ENCODE measurements at regions not wholly inside any gene's neighbourhood (a gene's known extent, or its start where the extent isn't known, plus 50 kb on each side); places are given as distances from the start of the nearest gene placed in this dataset.
"Not testable (repeated sequence)": the region's sequence is repeated elsewhere in the genome, so short reads cannot be mapped to it uniquely, and the experiment has no call there.

DNA sequence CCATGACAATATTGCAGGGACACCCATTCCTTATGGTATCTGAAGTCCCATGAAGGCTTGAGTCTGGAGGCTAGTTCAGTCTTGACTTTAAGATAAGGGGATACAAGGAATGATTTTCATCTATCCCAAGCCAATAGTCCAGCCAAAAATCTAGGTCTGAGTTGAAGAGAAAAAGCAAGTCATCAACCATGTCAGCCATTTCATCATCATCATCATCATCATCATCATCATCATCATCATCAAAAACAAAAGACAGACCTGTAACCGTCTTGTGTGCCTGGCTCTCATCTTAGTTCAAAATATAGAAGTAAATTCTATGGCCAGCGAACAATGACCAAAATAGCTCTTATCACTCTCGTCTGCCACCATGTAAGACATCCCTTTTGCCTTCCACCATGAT is 59.5 kb upstream of the FAM90A26 start:
- in situ Hi-C loops (cut with MboI; ENCODE audit: low sequenced_read_pairs) = not testable (repeated sequence)

DNA sequence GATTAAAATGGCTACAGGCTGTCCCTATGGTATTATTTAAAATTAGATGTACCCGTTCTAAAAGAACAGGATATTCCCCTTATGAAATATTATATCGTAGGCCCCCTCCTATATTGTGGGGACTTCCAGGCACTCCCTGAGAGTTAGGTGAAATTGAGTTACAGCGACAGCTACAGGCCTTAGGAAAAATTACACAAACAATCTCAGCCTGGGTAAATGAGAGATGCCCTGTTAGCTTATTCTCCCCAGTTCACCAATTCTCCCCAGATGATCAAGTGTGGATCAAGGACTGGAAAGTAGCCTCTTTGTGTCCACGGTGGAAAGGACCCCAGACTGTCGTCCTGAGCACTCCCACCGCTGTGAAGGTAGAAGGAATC is 67.1 kb upstream of the FAM90A26 start:
- in situ Hi-C loops (cut with MboI; ENCODE audit: low sequenced_read_pairs) = not testable (repeated sequence)

DNA sequence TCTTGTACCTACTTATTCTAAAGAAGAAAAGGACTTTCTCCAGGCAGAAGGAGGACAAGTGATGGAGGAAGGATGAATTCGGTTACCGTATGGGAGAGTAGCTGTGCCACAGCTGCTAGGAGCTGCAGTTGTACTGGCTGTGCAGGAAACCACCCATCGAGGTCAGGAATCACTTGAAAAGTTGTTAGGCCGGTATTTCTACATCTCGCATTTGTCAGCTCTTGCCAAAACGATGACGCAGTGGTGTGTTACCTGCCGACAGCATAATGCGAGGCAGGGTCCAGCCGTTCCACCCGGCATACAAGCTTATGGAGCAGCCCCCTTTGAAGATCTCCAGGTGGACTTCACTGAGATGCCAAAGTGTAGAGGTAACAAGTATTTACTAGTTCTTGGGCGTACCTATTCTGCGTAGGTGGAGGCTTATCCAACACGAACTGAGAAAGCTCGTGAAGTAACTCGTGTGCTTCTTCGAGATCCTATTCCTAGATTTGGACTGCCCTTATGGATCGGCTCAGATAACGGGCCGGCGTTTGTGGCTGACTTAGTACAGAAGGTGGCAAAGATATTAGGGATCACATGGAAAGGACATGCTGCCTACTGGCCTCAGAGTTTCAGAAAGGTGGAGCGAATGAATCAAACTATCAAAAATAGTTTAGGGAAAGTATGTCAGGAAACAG is 67.6 kb upstream of the FAM90A26 start:
- in situ Hi-C loops (cut with MboI; ENCODE audit: low sequenced_read_pairs) = not testable (repeated sequence)

DNA sequence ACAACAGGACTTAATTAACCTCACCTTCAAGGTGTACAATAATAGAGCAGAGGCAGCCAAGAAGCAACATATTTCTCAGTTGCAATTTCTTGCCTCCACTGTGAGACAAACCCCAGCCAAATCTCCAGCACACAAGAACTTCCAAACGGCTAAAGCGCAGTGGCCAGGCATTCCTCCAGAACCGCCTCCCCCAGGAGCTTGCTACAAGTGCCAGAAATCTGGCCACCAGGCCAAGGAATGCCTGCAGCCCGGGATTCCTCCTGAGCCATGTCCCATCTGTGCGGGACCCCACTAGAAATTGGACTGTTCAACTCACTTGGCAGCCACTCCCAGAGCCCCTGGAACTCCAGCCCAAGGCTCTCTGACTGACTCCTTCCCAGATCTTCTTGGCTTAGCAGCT is 73.9 kb upstream of the FAM90A26 start:
- in situ Hi-C loops (cut with MboI; ENCODE audit: low sequenced_read_pairs) = not testable (repeated sequence)

DNA sequence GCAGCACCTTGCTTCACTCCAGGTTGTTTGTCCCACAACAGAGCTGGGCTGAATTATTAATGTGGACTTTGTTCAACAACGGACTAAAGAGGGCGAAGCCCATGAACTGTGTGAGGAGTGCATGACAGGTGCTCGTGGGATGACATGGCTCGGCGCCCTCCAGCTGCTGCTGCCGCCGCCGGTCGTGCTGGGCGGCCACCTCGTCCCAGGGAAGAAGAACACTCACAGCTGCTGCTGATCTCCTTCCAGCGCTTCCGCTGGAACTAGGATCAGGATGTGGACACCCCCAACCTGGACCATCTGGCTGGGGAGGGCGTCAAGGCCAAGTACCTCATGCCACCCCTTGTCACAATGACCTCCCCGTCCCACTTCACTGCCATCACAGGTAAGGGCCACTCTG is 91.4 kb upstream of the FAM90A26 start:
- in situ Hi-C loops (cut with MboI; ENCODE audit: low sequenced_read_pairs) = not testable (repeated sequence)

DNA sequence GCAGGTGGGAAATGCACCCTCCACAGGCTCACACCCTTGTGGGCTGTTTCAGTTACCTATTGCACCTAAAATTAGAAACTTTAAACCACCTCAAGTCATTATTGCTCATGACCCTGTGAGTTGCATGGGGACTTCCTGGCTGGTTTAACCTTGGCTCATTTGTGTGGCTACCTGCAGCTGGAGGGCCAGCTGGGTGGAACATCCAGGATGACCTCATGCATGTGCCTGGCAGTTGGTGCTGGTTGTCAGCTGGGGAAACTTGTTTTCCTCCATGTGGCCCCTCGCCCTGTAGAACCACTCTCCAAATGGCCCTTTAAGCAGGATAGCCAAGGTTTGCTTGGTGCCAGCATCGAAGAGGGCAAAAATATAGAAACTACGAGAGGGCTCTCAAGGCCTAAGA is 93.2 kb upstream of the FAM90A26 start:
- in situ Hi-C loops (cut with MboI; ENCODE audit: low sequenced_read_pairs) = not testable (repeated sequence)

DNA sequence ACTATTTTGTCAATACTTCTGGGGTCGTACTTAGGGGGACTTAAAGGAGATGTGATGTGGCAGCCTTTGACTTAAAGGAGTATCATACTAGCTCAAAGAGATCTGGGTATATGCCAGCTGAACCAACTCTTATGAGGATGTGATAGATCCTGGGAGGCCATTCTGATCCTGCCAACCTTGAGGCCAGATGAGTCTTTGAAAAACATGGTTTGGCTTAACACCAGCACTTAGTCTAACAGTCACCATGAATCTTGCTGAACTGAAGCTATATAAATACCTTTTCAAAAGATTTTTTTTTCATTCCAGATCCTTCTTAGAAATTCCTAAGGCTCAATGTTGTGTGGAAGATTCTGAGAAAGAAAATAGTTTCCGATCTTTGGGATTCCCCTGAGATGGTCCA is 93.7 kb upstream of the FAM90A26 start:
- in situ Hi-C loops (cut with MboI; ENCODE audit: low sequenced_read_pairs) = not testable (repeated sequence)

DNA sequence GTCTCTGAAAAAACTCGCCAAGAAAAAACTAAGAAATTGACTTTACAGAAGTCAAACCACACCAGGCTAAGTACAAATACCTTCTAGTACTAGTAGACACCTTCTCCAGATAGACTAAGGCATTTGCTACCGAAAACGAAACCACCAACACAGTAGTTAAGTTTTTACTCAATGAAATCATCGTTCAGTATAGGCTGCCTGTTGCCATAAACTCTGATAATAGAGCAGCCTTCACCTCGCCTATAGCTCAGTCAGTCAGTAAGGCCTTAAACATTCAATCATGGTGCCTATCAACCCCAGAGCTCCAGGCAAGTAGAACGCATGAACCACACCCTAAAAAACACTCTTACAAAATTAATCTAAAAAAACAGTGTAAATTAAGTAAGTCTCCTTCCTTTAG is 96.8 kb upstream of the FAM90A26 start:
- in situ Hi-C loops (cut with MboI; ENCODE audit: low sequenced_read_pairs) = not testable (repeated sequence)

DNA sequence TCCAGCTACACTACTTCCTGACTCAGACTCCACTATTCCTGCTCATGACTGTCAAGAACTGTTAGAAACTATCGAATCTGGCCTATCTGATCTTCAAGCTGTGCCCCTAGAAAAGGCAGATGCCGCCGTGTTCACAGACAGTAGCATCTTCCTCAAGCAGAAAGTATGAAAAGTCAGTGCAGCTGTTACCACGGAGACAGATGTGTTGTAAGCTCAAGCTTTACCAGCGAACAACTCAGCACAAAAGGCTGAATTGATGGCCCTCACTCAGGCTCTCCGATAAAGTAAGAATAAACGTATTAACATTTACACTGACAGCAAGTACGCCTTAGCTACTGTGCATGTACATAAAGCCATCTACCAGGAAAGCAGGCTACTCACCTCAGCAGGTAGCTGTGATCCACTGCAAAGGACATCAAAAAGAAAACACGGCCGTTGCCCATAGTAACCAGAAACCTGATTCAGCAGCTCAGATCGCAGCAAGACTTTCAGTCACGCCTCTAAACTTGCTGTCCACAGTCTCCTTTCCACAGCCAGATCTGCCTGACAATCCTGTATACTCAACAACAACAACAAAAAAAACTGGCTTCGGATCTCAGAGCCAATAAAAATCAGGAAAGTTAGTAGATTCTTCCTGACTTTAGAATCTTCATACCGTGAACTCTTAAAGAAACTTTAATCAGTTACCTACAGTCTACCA is 97.5 kb upstream of the FAM90A26 start:
- in situ Hi-C loops (cut with MboI; ENCODE audit: low sequenced_read_pairs) = not testable (repeated sequence)

- in situ Hi-C loops (cut with MboI; ENCODE audit: low sequenced_read_pairs) = not testable (repeated sequence)
Measured at GRCh38 chr4:9067923-9068322, 102.3 kb upstream of the FAM90A26 start.

GRCh38 chr4:9063612-9064011 is 106.6 kb upstream of the FAM90A26 start:
- in situ Hi-C loops (cut with MboI; ENCODE audit: low sequenced_read_pairs) = not testable (repeated sequence)

- in situ Hi-C loops (cut with MboI; ENCODE audit: low sequenced_read_pairs) = not testable (repeated sequence)
Measured at GRCh38 chr4:9024866-9025265, 145.3 kb upstream of the FAM90A26 start.

DNA sequence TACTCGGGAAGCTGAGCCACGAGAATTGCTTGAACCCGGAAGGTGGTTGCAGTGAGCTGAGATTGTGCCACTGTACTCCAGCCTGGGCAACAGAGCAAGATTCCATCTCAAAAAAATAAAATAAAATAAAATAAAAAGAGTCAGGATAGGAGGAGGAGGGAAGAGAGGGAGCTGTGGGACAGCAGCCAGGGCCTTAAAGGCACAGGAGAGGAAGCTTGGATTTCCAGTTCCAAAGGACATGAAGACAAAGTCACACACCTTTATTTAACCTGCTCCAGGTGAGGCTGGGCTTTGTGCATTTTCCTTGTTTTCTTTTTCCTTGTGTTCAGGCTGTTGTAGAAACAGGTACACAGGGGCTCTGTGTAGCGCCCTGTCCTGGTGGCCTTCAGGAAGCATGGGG is 138.2 kb upstream of the HMX1 start:
- in situ Hi-C loops (cut with MboI; ENCODE audit: low sequenced_read_pairs) = not testable (repeated sequence)

DNA sequence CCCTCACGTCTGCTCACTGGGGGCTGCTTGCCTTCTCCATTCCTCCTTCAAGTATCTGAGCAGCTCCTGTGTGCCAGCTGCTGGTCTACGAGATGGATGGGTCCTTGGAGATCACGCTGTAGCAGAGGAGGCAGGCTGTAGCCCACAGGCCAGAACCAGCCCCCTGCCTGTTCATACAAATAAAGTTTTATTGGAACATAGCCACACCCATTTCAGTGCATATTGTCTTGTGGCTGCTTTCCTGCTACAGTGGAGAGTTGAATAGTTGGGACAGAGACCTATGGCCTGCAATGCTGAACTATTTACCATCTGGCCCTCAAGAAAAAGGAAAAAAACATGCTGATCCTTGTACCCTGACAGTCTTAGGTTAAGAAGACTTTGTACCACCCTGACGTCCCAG is 136.8 kb upstream of the HMX1 start:
- in situ Hi-C loops (cut with MboI; ENCODE audit: low sequenced_read_pairs) = not testable (repeated sequence)

DNA sequence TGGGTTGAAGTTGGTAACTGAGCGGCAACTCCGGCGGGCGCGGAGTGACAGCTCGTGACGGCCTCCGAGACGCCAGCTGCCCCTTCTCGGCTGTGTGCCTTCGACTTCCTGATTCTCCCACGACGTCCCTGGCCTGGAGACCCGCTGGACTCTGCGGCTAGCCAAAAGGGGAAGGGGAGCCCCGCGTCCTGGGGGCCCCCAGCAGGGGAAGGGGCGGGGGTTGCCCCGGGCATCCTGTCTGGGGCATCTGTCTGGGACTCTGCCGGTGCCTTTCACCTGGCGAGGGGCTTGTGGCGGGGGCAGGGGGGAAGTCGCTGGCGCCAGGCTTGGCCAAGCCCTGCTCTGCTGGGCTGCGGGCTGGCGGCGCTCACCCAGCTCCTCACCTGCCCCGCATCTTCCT is 129.5 kb upstream of the HMX1 start:
- in situ Hi-C loops (cut with MboI; ENCODE audit: low sequenced_read_pairs) = not testable (repeated sequence)

DNA sequence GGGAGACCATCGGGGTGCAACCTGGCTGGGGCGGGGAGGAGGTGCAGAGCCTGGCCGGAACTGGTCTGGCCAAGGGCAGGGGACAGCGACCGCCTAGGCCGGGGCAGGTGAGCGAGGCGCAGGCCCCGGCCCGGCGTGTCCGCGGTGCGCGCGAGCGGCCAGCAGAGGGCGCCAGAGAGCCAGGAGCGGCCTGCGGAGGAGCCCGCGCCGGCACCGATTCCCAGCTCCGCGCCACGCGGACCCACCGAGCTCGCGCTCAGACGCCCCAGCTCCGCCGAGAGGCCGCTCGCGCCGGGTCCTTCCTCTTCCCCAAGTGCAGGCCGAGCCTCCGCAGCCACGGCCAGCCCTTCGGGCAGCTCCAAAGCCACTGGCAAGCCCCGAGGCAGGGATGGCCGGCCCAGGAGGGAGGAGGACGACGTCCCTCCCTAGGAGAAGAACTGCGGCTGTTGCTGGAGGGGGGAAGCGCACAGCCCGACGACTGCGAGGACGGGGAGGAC is 128.9 kb upstream of the HMX1 start:
- in situ Hi-C loops (cut with MboI; ENCODE audit: low sequenced_read_pairs) = not testable (repeated sequence)

- in situ Hi-C loops (cut with MboI; ENCODE audit: low sequenced_read_pairs) = not testable (repeated sequence)
Measured at GRCh38 chr4:8992981-8993380, 121.3 kb upstream of the HMX1 start.

DNA sequence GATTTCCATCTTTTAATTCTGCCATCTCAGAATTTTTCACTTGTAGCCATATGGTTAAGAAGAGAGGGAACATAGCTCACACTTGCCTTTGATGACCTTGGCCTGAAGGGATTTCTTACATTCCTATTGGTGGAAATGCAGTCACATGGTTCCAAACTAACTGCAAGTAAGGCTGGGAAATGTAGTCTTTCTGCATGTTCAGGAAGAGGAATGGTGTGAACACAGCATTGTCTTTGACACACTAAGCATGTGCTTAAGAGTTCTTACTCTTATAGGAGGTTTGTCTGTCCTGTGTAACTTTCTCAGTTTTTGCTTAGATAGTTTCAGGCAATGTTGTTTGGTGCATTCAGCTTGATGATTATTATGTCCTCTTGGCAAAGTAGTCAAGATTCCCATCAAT is 119.8 kb upstream of the HMX1 start:
- in situ Hi-C loops (cut with MboI; ENCODE audit: low sequenced_read_pairs) = not testable (repeated sequence)

- in situ Hi-C loops (cut with MboI; ENCODE audit: low sequenced_read_pairs) = not testable (repeated sequence)
Measured at GRCh38 chr4:8990341-8990740, 118.7 kb upstream of the HMX1 start.

GRCh38 chr4:8985786-8986185 is 114.1 kb upstream of the HMX1 start:
- in situ Hi-C loops (cut with MboI; ENCODE audit: low sequenced_read_pairs) = not testable (repeated sequence)

DNA sequence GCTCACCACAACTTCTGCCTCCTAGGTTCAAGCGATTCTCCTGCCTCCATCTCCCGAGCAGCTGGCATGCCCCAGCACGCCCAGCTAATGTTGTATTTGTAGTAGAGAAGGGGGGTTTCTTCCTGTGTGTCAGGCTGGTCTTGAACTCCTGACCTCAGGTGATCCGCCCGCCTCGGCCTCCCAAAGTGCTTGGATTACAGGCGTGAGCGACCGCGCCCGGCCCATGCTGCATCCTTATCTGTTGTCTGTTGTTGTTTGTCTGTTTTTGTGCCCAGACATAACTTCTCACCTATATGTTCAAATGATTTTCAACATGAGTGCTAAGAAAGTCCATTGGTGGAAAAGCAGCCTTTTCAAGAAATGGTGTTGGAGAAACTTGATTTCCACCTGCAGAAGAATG is 113.0 kb upstream of the HMX1 start:
- in situ Hi-C loops (cut with MboI; ENCODE audit: low sequenced_read_pairs) = not testable (repeated sequence)

- in situ Hi-C loops (cut with MboI; ENCODE audit: low sequenced_read_pairs) = not testable (repeated sequence)
Measured at GRCh38 chr4:8983921-8984320, 112.3 kb upstream of the HMX1 start.

Data from HL-60/S4 (cell line).